H54 (cell line): ENCODE measurements at regions not wholly inside any gene's neighbourhood (a gene's known extent, or its start where the extent isn't known, plus 50 kb on each side); places are given as distances from the start of the nearest gene placed in this dataset.

ENCODE experiments used
- DNase-seq: peaks from one replicate; pipeline ENCODE4 v3.0.0; 2011; ENCODE audit warnings: low spot score, mixed read lengths; ENCODE audit not compliant: insufficient read length
- FAIRE-seq: peaks from 3 replicates; lab custom pipeline; 2011; peaks lifted over from hg19 to GRCh38; lab: Jason Lieb, UNC
- POLR2A ChIP-seq: IDR thresholded peaks from 2 replicates; pipeline ENCODE4 v1.6.1; 2011; ENCODE audit warnings: low read depth, mild to moderate bottlenecking, low read length

DNA sequence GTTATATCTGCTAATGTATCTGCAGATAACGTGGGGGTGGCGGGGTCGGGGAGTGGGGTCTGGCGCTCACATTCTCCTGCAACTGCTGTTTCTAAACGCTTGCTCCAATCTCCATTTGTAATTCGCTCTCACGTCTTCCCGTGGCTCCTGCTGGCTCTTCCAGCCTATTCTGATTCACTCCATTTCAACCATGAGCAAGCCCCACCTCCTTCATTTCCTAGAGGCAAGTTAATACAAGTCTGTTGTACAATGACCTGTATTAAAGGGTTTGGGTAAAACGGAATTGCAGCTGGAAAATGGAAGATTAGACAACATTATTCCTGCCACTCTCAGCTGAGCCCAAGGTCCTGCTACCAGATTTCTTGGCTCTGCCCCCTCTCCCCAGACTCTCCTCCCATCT, 132.3 kb downstream of the CSNK2A3 start:
- DNase-seq (no peak), FAIRE-seq (no peak)
- no peak for TF ChIP-seq POLR2A

GRCh38 chr11:11218629-11218986, 134.4 kb downstream of the CSNK2A3 start:
- no peak for FAIRE-seq

GRCh38 chr11:11217929-11218628, 135.0 kb downstream of the CSNK2A3 start:
- FAIRE-seq (no peak), DNase-seq (no peak)
- no peak for TF ChIP-seq POLR2A

More at GRCh38 chr11:11218629-11218986, 134.4 kb downstream of the CSNK2A3 start:
- no peak for DNase-seq
- TF ChIP-seq POLR2A, result no peak

GRCh38 chr11:11217289-11217928, 135.6 kb downstream of the CSNK2A3 start:
- DNase-seq (no peak), FAIRE-seq (no peak)
- TF ChIP-seq POLR2A, result no peak

DNA sequence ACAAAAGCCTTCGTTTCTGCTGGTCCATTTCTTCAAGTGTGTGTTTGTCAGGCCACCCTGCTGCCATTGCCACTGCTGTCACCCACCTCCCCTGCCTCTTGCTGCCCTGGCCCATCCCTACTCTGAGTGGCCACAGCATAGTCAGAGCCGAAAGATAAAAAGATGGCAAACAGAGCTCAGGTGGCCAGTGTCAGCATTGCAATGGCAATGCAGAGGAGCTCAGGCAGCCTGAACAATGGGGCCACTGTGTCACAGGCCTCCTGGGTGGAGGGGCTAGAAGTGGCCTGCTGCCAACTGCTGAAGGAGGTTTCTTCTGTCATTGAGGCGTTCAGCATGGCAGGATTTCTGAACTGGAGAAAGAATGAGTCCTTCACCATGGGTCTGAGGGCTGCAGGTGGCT, 137.1 kb downstream of the CSNK2A3 start:
- FAIRE-seq, result no peak

DNA sequence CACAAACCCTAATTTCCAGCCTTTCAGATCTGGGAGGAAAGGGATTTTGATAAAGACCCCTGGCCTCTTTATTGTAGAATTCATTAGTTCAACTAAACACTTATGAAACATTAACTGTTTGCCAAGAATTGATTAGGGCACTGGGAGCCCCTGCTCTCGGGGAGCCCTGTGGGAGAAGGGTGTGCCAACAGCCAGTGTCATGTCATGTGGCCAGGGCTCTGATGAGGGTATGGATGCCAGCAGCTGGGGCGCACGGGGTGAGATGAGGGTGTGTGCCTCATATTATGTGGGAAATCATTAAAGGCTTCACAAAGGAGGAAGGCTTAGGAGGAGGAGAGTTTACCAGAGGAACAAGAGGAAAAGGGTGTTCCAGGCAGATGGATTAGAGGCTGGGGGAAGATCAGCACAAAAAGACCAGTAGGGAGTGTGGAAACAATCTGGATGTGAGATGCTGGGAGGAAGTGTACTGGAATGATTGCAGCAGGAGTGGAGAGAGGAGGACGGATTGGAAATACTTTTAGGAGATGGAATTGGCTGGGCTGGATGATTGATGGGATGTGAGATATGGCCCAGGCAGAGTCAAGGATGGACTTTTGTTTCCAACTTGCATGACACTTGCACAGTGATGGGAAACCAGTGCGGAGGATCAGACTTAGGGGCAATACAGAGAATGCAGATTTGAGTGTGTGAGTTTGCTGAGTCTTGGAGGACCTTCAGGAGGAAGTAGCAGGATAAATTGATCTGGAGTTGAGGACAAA, 137.8 kb downstream of the CSNK2A3 start:
- FAIRE-seq, result no peak
- no peak for DNase-seq
- no peak for TF ChIP-seq POLR2A

More for the DNA sequence above, 137.1 kb downstream of the CSNK2A3 start:
- TF ChIP-seq POLR2A, result no peak
- DNase-seq, result no peak

DNA sequence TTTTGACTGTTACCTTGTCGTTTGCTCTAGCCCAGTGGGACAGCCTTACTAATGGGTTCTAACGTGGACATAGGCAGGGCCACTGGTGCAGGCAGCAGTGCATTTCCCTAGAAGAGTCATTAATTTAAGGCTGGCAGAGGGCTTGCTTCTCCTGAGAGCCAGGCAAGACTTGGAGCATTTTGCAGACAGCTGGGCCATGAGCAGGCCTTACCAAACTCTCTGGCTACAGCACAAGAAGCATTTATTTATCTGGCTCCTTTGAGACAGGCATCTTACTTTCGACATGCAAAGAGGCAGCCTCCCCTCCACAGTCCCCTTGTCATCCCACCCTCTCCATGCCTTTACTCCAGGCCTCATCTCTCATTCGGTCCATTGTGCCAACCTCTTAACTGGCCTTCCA, 139.9 kb downstream of the CSNK2A3 start:
- DNase-seq, result no peak
- no peak for TF ChIP-seq POLR2A
- FAIRE-seq, result no peak

DNA sequence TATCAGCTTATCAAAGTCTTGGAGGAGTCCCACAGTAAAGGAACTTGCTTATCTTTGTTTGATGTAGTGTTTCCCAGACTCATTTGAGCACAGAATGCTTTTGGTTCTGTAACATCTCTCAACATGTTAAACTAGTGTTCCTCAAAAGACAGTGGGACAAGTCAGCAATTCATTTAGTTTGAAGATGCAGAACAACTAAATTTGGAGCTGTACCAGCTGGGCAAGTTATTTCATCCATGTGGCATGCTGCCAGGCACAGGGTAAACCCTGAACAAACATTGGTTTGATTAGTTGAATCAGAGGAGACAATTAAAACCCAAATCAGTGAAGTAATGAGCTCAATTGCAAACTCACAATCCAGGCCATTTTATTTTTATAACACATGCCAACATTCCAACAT, 141.2 kb downstream of the CSNK2A3 start:
- no peak for FAIRE-seq
- DNase-seq, result no peak
- no peak for TF ChIP-seq POLR2A

DNA sequence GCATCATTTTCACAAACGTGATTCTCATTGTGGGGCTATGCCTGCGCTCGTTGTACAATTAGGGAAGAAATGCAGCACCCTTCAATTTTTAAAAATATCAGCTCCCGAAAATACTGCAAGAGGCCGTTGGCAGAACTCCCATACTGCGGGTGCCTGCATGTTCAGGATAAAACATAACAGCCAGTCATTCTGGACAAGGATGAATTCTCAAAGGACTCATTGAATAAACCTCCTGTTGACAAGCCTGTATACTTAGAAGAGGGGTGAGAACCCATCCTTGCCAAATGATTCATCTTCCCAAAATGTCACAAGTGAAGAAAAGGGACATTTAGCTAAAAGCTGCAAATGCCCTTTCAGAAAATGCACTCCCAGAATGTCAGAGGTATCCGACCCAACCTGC, 141.9 kb downstream of the CSNK2A3 start:
- FAIRE-seq, result no peak
- no peak for DNase-seq
- no peak for TF ChIP-seq POLR2A

DNA sequence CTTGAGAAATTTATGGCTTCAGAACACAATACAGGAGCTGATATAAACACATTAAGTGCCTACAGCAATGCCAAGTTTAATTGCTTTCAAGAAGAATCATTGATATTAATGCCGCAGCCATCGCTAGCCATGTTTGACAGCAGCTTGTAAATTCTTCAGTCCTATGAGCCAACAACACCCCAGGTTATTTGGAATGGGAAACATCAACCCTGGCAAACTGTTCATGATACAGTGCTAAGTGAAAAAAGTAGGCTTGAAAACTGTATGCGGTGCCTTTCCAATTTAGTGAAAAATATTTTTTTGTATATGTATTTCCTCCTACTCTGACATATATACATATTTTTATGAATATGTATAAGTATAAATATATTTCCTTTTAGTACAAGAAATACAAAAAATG, 142.6 kb downstream of the CSNK2A3 start:
- TF ChIP-seq POLR2A, result no peak
- FAIRE-seq (no peak), DNase-seq (no peak)

DNA sequence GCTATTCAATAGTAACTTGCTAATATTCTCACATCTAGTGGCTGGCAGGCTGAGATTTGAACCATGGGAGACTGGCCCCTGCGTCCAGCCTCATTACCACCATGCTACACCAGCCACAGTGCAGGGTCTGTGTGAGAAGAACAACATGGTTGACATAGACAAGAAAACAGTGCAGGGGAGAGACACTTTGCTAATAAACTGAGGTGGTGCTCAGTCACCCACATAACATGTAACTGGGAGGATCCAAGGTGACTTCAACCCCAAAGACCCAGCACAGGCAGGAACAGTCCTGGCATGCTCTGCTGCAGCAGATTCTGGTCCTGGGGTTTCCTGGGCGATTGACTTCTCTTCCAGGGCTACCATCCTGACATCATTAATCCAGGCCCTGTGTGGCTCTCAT, 143.1 kb downstream of the CSNK2A3 start:
- no peak for DNase-seq
- TF ChIP-seq POLR2A, result no peak
- FAIRE-seq, result no peak

DNA sequence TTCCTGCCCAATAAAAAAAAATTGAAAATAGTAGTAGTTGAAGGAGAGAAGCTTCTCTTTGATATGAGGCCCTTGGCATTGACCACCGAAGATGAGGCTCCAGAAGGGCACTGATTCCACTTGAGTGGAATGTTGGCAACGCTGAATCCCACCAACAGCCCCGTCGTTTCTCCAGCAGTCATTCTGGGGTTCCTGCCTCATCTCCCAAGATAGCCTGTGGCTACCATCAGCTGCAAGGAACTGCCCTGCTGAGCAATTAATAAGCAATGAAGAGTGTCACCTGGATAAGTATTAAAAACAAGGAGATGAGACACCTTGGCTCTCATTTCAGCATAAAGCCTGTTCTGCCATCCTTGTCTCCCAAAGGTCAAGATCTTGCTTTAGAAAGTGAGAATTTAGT, 144.1 kb downstream of the CSNK2A3 start:
- no peak for FAIRE-seq
- no peak for DNase-seq
- TF ChIP-seq POLR2A, result no peak

- FAIRE-seq, result no peak
- TF ChIP-seq POLR2A, result no peak
- no peak for DNase-seq
Measured at GRCh38 chr11:11207428-11207827, 145.6 kb downstream of the CSNK2A3 start.

GRCh38 chr11:11206484-11206883, 146.6 kb downstream of the CSNK2A3 start:
- FAIRE-seq (no peak), DNase-seq (no peak)
- no peak for TF ChIP-seq POLR2A
